Calu3 (cell line): ENCODE measurements at regions not wholly inside any gene's neighbourhood (a gene's known extent, or its start where the extent isn't known, plus 50 kb on each side); places are given as distances from the start of the nearest gene placed in this dataset.

Experiments used
- BruUV-seq: library from RNA; stranded (reverse); fragments of 400-500 nt; replicated peaks from 2 replicates; lab custom pipeline; 2021; lab: Mats Ljungman, UMichigan
- CTCF ChIA-PET: fragments of 300-600 bp; sonication (Branson Sonifier 250); formaldehyde crosslinking; loops from one replicate; lab custom pipeline; 2022; ENCODE audit warnings: antibody characterized with exemption; lab: Charles Lee
- DNase-seq: peaks from one replicate; pipeline ENCODE4 v3.0.0; 2022
- H3K27ac Mint-ChIP-seq: one replicate; pipeline ENCODE4 v1.8.0; 2022; ENCODE audit warnings: mixed read lengths; ENCODE audit not compliant: unreplicated experiment
- H3K27me3 Mint-ChIP-seq: one replicate; pipeline ENCODE4 v1.8.0; 2022; ENCODE audit warnings: mixed read lengths; ENCODE audit not compliant: unreplicated experiment
- H3K36me3 Mint-ChIP-seq: one replicate; pipeline ENCODE4 v1.8.0; 2022; ENCODE audit warnings: mild to moderate bottlenecking, moderate library complexity, mixed read lengths; ENCODE audit not compliant: insufficient read depth, unreplicated experiment
- H3K4me1 Mint-ChIP-seq: one replicate; pipeline ENCODE4 v1.8.0; 2022; ENCODE audit warnings: mild to moderate bottlenecking, low read depth, mixed read lengths; ENCODE audit not compliant: unreplicated experiment
- H3K4me3 Mint-ChIP-seq: one replicate; pipeline ENCODE4 v1.8.0; 2022; ENCODE audit warnings: mild to moderate bottlenecking, low read depth, moderate library complexity, mixed read lengths; ENCODE audit not compliant: unreplicated experiment
- H3K9me3 Mint-ChIP-seq: one replicate; pipeline ENCODE4 v1.8.0; 2022; ENCODE audit warnings: low read depth, mixed read lengths; ENCODE audit not compliant: unreplicated experiment
- intact Hi-C: fragments of 100-400 bp; cut with micrococcal nuclease; formaldehyde crosslinking; loops from one replicate; pipeline ENCODE4 v1.10.0; 2022; ENCODE audit not compliant: unreplicated experiment
- TF ChIP-seq, protein P1 (sequence below): fragments of 200-600 bp; IDR thresholded peaks from one replicate; pipeline ENCODE4 v1.8.0; 2022; ENCODE audit warnings: antibody characterized with exemption; ENCODE audit not compliant: unreplicated experiment

DNA sequence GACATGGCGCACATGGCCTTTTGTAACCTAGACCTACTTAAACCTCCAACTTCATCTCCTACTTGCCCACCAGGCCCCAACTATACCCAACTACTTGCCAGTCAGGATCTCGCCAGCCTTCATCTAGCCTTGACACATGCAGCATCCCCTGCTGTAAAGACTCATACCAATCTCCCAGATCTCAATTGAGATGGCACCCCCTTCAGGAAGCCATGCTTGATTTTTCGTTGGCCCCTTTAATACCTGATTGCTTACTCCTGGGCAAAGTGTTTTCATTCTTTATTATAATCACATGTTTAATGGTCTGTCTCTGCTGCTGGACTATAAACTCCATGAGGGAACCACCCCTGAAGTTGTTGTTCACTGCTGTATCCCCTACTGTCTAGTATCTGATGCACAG lies 150.8 kb downstream of the SOX2 start:
- no peak for DNase-seq
- no peak overlapping the region for H3K4me3 Mint-ChIP-seq
- no TSS peak for BruUV-seq
- H3K4me1 Mint-ChIP-seq, result peaks cover 14% of the 10 kb centered on the region
- H3K27ac Mint-ChIP-seq, result no peak overlapping the region
- no peaks in the 10 kb centered on the region for H3K36me3 Mint-ChIP-seq
- no peaks in the 10 kb centered on the region for H3K27me3 Mint-ChIP-seq
- TF ChIP-seq, protein P1, sequence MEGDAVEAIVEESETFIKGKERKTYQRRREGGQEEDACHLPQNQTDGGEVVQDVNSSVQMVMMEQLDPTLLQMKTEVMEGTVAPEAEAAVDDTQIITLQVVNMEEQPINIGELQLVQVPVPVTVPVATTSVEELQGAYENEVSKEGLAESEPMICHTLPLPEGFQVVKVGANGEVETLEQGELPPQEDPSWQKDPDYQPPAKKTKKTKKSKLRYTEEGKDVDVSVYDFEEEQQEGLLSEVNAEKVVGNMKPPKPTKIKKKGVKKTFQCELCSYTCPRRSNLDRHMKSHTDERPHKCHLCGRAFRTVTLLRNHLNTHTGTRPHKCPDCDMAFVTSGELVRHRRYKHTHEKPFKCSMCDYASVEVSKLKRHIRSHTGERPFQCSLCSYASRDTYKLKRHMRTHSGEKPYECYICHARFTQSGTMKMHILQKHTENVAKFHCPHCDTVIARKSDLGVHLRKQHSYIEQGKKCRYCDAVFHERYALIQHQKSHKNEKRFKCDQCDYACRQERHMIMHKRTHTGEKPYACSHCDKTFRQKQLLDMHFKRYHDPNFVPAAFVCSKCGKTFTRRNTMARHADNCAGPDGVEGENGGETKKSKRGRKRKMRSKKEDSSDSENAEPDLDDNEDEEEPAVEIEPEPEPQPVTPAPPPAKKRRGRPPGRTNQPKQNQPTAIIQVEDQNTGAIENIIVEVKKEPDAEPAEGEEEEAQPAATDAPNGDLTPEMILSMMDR, result no peak
- intact Hi-C loops, result no loop called here
- CTCF ChIA-PET, result interaction anchor here (0.7 kb wide), 1 partner anchor 243 kb away, joined by 3 read pairs; no protein-coding TSS in a partner anchor
- no peaks in the 10 kb centered on the region for H3K9me3 Mint-ChIP-seq

DNA sequence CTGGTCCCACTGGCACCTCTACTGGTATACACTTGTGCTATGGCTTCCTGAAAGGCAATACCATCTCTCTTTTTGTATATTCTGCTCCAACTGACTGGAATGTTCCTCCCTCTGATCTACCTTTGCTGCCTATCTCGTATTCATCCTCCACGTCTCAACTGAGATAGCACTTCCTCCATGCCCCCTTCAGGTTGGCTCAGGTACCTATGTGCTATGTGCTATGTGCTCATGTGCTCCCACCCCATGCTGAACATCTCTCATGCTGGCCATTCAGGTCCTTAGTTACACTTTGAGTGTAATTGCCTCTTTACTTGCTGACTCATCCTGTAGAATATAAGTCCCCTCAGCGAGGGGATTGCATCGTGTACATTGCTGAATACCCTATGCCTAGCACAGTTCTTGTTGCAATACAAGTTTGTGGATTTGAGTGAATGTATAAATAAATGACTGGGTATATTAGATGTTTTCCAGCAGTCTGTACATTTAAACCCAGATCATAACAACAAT lies 156.9 kb downstream of the SOX2 start:
- DNase-seq, result no peak
- H3K27ac Mint-ChIP-seq, result no peak overlapping the region

DNA sequence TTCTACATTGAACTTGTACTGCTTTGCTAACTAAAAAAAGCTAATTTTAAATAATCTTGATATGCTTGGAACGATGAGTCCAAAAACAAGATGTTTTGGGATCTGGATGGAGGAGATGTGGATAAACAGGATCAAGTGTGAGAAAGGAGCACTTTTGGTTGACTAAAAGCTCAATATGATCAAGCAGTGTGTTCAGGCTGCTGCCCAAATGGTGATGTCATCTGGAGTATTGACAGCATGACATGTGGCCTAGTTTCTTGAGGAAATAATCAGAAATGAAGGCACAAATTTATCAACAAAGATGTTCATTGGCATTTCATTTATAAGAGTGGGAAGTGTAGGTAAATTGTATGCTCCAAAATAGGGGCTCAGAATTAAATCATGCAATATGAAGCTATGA lies 161.2 kb downstream of the SOX2 start:
- Mint-ChIP-seq H3K9me3 (no peaks in the 10 kb centered on the region), H3K4me1 (peaks cover 7% of the 10 kb centered on the region), H3K27ac (no peak overlapping the region), H3K4me3 (no peak overlapping the region), H3K27me3 (no peaks in the 10 kb centered on the region), H3K36me3 (no peaks in the 10 kb centered on the region)
- no peak for DNase-seq
- TF ChIP-seq, protein P1, result no peak
- no TSS peak for BruUV-seq
- intact Hi-C loops, result no loop called here
- CTCF ChIA-PET, result interaction anchor here (0.7 to 1.1 kb wide), 4 partner anchors 22 to 1062 kb away, joined by 3 to 6 read pairs (median 4); no protein-coding TSS in a partner anchor

More for the DNA sequence above, 156.9 kb downstream of the SOX2 start:
- Mint-ChIP-seq H3K4me1 (peaks cover 7% of the 10 kb centered on the region), H3K27me3 (no peaks in the 10 kb centered on the region), H3K4me3 (no peak overlapping the region), H3K36me3 (no peaks in the 10 kb centered on the region), H3K9me3 (no peaks in the 10 kb centered on the region)
- TF ChIP-seq, protein P1, result no peak
- CTCF ChIA-PET, result no interaction called here
- no TSS peak for BruUV-seq
- intact Hi-C loops, result no loop called here

DNA sequence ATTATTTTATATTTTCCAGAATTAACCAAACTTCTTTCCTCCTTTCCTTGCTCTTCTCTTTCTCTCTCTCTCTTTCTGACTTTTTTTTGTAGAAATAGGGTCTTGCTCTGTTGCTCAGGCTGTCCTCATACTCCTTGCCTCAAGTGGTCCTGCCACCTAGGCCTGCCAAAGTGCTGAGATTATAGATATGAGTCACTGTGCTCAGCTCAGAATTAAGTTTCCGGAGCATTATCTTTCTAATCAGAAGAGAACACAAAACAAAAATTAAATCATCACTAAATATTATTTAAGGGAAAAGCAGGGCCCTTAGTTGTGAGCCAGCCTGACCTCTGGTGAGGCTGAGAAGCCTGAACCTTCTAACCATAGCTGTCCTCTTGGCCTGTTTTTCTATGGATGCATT lies 168.2 kb downstream of the SOX2 start:
- DNase-seq, result no peak
- H3K27ac Mint-ChIP-seq, result no peak overlapping the region
- intact Hi-C loops, result no loop called here
- TF ChIP-seq, protein P1, result no peak
- no peak overlapping the region for H3K4me3 Mint-ChIP-seq
- CTCF ChIA-PET, result interaction anchor here (0.6 kb wide), 1 partner anchor 88 kb away, joined by 4 read pairs; no protein-coding TSS in a partner anchor
- no peaks in the 10 kb centered on the region for H3K27me3 Mint-ChIP-seq
- H3K4me1 Mint-ChIP-seq, result no peaks in the 10 kb centered on the region
- no peaks in the 10 kb centered on the region for H3K36me3 Mint-ChIP-seq
- no peaks in the 10 kb centered on the region for H3K9me3 Mint-ChIP-seq
- BruUV-seq, result no TSS peak
